Fibroblast of pulmonary artery (primary cell): ENCODE measurements at regions not wholly inside any gene's neighbourhood (a gene's known extent, or its start where the extent isn't known, plus 50 kb on each side); places are given as distances from the start of the nearest gene placed in this dataset.
A peak's percentile ranks its signal among the peaks of the same experiment; 100 is the strongest.
"Not testable (repeated sequence)": the region's sequence is repeated elsewhere in the genome, so short reads cannot be mapped to it uniquely, and the experiment has no call there.

Experiments used
- DNase-seq: peaks from one replicate; pipeline ENCODE4 v3.0.0-alpha.2; 2010; ENCODE audit warnings: low read depth
- H3K4me3 ChIP-seq: replicated peaks from 2 replicates; pipeline ENCODE4 v1.5.1; 2011; ENCODE audit warnings: low read depth, mild to moderate bottlenecking, control low read depth, low read length, moderate library complexity
- TF ChIP-seq, protein P1 (sequence below): IDR thresholded peaks from 2 replicates; pipeline ENCODE4 v1.5.1; 2011; ENCODE audit warnings: mild to moderate bottlenecking, control low read depth, low read length, inconsistent platforms; ENCODE audit errors: missing control alignments

DNA sequence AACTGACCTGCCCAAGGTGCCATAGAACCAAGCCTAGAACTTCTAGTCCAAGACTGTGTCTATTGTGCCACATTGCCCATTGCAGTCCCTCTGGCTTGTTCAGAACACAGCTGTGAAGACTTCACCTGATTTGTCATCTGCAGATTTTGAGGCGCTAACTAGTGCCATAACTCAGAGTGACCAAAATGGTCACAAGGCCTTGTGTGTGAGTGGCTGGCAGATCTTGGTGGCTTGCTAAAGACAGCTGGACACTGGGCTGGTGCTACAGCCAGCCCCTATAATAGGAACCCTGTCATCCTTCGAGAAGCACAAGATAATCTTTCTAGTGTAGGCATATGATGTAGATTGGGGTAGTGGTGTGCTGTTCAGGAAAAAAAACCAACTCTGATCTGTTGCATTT is 63.7 kb upstream of the IFNLR1 start:
- no peak for DNase-seq
- no peak overlapping the region for H3K4me3 ChIP-seq
- TF ChIP-seq, protein P1, sequence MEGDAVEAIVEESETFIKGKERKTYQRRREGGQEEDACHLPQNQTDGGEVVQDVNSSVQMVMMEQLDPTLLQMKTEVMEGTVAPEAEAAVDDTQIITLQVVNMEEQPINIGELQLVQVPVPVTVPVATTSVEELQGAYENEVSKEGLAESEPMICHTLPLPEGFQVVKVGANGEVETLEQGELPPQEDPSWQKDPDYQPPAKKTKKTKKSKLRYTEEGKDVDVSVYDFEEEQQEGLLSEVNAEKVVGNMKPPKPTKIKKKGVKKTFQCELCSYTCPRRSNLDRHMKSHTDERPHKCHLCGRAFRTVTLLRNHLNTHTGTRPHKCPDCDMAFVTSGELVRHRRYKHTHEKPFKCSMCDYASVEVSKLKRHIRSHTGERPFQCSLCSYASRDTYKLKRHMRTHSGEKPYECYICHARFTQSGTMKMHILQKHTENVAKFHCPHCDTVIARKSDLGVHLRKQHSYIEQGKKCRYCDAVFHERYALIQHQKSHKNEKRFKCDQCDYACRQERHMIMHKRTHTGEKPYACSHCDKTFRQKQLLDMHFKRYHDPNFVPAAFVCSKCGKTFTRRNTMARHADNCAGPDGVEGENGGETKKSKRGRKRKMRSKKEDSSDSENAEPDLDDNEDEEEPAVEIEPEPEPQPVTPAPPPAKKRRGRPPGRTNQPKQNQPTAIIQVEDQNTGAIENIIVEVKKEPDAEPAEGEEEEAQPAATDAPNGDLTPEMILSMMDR = no peak

DNA sequence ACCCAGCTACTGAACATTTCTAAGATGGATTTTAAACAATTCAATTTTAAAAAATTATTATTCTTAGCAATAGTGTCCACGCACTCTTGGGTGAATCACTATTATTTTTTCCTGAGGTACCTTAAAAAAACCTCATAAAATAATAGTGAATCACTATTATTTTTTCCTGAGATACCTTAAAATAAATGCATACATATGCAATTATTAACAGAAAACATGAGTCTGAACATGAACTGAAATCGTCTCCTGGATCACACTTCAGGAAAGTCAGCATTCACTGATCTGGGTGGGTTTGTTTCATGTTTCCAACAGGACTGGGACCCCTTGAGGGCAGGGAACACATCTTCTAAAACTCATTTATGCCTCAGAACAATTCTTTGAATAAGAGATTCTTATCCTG is 63.1 kb upstream of the IFNLR1 start:
- DNase-seq = no peak
- TF ChIP-seq, protein P1 = no peak
- H3K4me3 ChIP-seq = no peak overlapping the region

DNA sequence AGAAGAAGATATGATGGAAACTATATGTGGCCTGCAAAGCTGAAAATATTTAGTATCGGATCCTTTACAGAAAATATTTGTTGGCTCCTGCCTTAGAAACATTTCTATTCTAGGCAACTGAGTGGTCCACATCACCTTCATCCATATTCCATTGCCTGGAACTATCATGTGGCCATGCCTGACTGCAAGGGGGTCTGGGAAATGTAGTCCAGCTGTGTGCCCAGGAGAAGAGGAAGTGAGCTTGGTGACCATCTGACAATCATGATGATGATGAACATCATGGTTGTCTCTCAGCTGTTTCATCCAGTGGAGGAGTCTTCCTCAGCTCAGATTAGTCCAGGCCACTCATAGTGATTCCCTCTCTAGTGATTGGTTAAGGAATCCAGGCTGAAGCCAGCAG is 61.8 kb upstream of the IFNLR1 start:
- no peak overlapping the region for H3K4me3 ChIP-seq
- no peak for DNase-seq
- TF ChIP-seq, protein P1 = no peak

DNA sequence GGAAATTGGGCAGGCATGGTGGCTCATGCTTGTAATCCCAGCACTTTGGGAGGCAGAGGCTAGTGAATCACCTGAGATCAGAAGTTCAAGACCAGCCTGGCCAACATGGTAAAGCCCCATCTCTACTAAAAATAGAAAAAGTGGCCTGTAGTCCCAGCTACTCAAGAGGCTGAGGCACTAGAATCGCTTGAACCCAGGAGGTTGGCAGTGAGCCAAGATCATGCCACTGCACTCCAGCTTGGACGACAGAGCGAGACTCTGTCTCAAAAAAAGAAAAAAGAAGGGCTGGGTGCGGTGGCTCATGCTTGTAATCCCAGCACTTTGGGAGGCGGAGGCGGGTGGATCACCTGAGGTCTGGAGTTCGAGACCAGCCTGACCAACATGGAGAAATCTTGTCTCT is 60.2 kb upstream of the IFNLR1 start:
- DNase-seq, H3K4me3 ChIP-seq: not testable (repeated sequence)

DNA sequence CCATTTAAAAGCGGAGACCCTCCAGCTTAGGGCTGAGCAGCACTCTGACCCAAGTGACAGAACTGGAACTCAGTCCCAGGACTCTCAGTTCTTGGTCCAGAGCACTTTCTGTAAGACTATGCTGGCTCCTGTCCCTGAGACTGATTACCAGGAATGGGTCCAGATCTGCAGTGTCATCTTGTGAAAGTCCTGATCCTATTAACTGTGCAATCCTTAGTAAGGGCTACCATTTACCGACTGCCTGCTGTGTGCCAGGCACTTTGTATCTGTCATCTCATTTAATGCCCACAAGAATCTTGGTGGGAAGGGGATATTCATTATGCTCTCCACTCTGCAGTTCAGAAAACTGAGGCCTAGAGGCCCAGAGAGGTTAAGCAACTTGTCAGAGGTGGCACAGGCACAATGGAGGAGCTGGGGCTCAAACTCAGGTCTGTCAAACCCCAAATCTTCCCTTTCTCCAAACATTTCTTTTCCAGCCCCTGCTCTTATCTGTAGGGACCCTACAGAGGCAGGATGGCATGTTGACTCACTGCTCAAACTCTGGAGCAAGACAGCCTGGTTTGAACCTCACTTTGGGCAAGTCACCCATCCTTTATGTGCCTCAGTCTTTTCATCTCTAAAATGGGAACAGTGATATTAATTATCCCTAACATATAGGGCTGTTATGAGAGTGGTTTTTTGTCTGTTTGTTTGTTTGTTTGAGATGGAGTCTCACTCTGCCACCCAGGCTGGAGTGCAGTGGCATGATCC is 57.6 kb upstream of the IFNLR1 start:
- no peak overlapping the region for H3K4me3 ChIP-seq
- DNase-seq = no peak
- TF ChIP-seq, protein P1 = no peak

DNA sequence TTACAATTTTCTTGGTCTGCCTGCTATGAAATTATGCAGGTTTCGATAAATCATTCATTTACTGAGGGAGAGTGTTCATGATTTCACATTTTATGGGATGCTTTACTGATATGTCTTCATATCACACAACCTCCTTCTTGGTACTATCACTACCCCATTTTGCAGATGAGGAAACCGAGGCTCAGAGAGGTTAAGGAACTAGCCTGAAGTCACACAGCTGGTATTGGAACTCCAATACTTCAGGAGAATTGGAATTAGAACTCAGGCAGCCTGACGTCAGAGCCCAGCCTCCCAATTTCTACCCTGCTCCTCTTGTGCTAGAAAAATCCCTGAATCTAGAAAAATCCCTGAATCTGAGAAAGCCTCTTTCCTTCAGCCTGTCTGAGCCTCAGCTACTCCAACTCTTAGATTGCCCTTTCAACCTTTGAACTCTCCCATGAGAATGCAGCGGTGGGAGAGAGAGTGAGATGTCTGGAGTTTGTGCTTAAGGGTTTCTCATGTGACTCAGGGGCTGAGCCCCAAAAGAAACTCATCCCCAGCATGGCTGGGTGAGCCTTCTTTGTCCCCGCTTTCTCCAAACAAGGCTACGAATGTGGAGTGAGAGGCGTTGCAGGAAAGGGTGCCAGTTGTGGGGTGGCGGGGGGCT is 50.8 kb upstream of the IFNLR1 start:
- TF ChIP-seq, protein P1 = no peak
- DNase-seq = no peak
- no peak overlapping the region for H3K4me3 ChIP-seq

DNA sequence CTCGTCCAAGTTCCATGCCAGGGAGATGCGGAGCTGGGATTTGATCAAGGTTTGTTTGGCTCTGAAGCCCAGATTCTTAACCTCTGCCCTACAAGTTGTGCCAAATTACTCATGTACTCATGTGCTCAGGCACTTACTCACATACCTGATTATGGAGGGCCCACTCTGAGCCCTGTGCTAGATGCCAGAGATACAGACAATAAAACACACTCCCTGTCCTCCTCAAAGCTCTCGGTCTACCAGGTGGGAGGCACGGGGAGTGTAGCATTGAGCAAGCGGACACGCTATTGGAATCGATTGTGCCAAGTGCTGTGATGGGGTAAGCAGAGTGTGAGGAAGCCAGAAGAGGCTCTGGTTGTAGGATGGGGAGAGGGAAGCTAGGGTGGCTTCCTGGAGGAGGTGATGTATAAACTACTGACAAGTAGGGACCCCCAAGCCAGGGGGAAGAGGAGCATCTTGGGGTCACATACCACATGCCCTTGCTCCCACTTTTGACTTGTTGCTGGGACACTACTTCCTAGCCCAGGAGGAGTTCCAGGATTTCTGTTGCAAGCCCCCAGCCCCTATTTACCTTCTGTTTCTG is 49.8 kb upstream of the IFNLR1 start:
- DNase-seq = peak; percentile 67
- TF ChIP-seq, protein P1 = no peak
- no peak overlapping the region for H3K4me3 ChIP-seq
